ENCODE measurements at regions not wholly inside any gene's neighbourhood (a gene's known extent, or its start where the extent isn't known, plus 50 kb on each side); places are given as distances from the start of the nearest gene placed in this dataset.

GRCh38 chr5:117679046-117679445, 1104.4 kb upstream of the SEMA6A start (continued):
- TF ChIP-seq, protein P1, sequence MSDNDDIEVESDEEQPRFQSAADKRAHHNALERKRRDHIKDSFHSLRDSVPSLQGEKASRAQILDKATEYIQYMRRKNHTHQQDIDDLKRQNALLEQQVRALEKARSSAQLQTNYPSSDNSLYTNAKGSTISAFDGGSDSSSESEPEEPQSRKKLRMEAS (IDR thresholded peaks at IDR 0.05; ENCODE audit: low read depth, low read length) = no peak
- no peak for TF ChIP-seq POU2F2 (IDR thresholded peaks at IDR 0.05; ENCODE audit: borderline replicate concordance, low read depth, low read length)
- TF ChIP-seq RUNX3 (IDR thresholded peaks at IDR 0.05; ENCODE audit: low read length) = no peak
- no peak for TF ChIP-seq JUNB (IDR thresholded peaks at IDR 0.05)

DNA sequence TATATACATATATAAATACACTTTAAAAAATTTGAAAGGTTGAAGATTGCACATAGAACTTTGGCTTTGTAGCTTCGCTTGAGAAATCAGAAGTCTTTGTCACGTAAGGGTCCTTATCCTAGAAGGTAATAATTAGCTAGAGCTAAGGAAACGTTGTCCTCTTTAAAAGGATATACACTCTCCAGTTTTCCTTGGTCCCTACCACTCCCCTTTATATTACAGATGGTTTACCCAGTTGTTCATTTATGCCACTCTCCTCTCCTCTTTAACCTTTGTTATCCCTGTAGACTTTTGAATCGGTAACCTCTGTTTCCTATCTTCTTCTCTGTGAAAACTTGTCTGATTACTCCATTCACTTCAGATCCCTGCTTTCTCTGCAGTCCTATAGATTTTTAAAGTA, 1101.0 kb upstream of the SEMA6A start:
- in situ Hi-C loops (cut with MboI) = no loop called here
- FAIRE-seq (no peak), DNase-seq (ENCODE audit: low read depth, low spot score) (no peak), ATAC-seq (no peak)
- Histone ChIP-seq H4K20me1 (ENCODE audit: control insufficient read depth, insufficient read depth) (no peaks in the 10 kb centered on the region), H3K27ac (ENCODE audit: control insufficient read depth, insufficient read depth) (no peak overlapping the region), H2AFZ (ENCODE audit: control insufficient read depth, low read depth, low read length) (no peak overlapping the region), H3K4me1 (ENCODE audit: control insufficient read depth, insufficient read depth, low read length) (no peaks in the 10 kb centered on the region), H3K9me3 (replicated peaks; ENCODE audit: control insufficient read depth, insufficient read depth, low read length) (no peaks in the 10 kb centered on the region), H3K4me2 (ENCODE audit: control insufficient read depth, insufficient read depth) (no peak overlapping the region), H3K9ac (ENCODE audit: control insufficient read depth, insufficient read depth, low read length) (no peak overlapping the region), H3K79me2 (ENCODE audit: control insufficient read depth, insufficient read depth, low read length) (no peaks in the 10 kb centered on the region), H3K36me3 (ENCODE audit: control insufficient read depth in 2 of 2, insufficient read depth in 2 of 2, low read length in 1 of 2) (no peaks in the 10 kb centered on the region), H3K27me3 (replicated peaks in 1 of 2; ENCODE audit: control insufficient read depth in 2 of 2, insufficient read depth in 2 of 2, low read length in 1 of 2) (no peaks in the 10 kb centered on the region), H3K4me3 (no peak overlapping the region)
- no TSS peak for BruUV-seq (replicated peaks)
- 8% methylated on average over 4 of the region's 4 CpGs for WGBS (ENCODE audit: insufficient coverage, insufficient replicate concordance, low lambda C conversion rate, missing lambda C conversion rate)
- intact Hi-C loops (cut with micrococcal nuclease; ENCODE audit: unreplicated experiment) = no loop called here
- ChIA-PET CTCF (no interaction called here), RAD21 (ENCODE audit: unreplicated experiment) (no interaction called here), POLR2A (no interaction called here), SMC1A (ENCODE audit: uncharacterized antibody, unreplicated experiment) (no interaction called here)
- TF ChIP-seq CBX5 (IDR thresholded peaks at IDR 0.05; ENCODE audit: low read depth) (no peak), ZBTB4 (CRISPR knock-in tag; IDR thresholded peaks at IDR 0.05) (no peak), SMAD5 (IDR thresholded peaks at IDR 0.05; ENCODE audit: low read depth) (no peak), SREBF2 (IDR thresholded peaks at IDR 0.05; ENCODE audit: low read length) (no peak), TCF7 (IDR thresholded peaks at IDR 0.05; ENCODE audit: borderline replicate concordance) (no peak)
- TF ChIP-seq, protein P2, sequence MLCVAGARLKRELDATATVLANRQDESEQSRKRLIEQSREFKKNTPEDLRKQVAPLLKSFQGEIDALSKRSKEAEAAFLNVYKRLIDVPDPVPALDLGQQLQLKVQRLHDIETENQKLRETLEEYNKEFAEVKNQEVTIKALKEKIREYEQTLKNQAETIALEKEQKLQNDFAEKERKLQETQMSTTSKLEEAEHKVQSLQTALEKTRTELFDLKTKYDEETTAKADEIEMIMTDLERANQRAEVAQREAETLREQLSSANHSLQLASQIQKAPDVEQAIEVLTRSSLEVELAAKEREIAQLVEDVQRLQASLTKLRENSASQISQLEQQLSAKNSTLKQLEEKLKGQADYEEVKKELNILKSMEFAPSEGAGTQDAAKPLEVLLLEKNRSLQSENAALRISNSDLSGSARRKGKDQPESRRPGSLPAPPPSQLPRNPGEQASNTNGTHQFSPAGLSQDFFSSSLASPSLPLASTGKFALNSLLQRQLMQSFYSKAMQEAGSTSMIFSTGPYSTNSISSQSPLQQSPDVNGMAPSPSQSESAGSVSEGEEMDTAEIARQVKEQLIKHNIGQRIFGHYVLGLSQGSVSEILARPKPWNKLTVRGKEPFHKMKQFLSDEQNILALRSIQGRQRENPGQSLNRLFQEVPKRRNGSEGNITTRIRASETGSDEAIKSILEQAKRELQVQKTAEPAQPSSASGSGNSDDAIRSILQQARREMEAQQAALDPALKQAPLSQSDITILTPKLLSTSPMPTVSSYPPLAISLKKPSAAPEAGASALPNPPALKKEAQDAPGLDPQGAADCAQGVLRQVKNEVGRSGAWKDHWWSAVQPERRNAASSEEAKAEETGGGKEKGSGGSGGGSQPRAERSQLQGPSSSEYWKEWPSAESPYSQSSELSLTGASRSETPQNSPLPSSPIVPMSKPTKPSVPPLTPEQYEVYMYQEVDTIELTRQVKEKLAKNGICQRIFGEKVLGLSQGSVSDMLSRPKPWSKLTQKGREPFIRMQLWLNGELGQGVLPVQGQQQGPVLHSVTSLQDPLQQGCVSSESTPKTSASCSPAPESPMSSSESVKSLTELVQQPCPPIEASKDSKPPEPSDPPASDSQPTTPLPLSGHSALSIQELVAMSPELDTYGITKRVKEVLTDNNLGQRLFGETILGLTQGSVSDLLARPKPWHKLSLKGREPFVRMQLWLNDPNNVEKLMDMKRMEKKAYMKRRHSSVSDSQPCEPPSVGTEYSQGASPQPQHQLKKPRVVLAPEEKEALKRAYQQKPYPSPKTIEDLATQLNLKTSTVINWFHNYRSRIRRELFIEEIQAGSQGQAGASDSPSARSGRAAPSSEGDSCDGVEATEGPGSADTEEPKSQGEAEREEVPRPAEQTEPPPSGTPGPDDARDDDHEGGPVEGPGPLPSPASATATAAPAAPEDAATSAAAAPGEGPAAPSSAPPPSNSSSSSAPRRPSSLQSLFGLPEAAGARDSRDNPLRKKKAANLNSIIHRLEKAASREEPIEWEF (IDR thresholded peaks at IDR 0.05; ENCODE audit: insufficient replicate concordance, low read depth, low read length) = no peak
- TF ChIP-seq, protein P3, sequence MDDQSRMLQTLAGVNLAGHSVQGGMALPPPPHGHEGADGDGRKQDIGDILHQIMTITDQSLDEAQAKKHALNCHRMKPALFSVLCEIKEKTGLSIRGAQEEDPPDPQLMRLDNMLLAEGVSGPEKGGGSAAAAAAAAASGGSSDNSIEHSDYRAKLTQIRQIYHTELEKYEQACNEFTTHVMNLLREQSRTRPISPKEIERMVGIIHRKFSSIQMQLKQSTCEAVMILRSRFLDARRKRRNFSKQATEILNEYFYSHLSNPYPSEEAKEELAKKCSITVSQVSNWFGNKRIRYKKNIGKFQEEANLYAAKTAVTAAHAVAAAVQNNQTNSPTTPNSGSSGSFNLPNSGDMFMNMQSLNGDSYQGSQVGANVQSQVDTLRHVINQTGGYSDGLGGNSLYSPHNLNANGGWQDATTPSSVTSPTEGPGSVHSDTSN (IDR thresholded peaks at IDR 0.05; ENCODE audit: insufficient replicate concordance, low read depth, low read length) = no peak

All from GM12878 (cell line).